Fibroblast of lung (primary cell): ENCODE measurements at regions not wholly inside any gene's neighbourhood (a gene's known extent, or its start where the extent isn't known, plus 50 kb on each side); places are given as distances from the start of the nearest gene placed in this dataset.

Experiments used
- DNase-seq, 2 donors: peaks; one replicate each; pipeline versions ENCODE4 v3.0.0 to v3.0.0-alpha.2; 2010; ENCODE audit warnings: low read depth in 2 of 2
- H2AFZ ChIP-seq: 2 replicates; pipeline ENCODE4 v1.5.1; 2012; ENCODE audit warnings: low read length, control low read depth, inconsistent platforms
- H3K27ac ChIP-seq: 2 replicates; pipeline ENCODE4 v1.5.1; 2011; ENCODE audit warnings: low read length, control low read depth; ENCODE audit not compliant: insufficient read depth
- H3K27me3 ChIP-seq: 2 replicates; pipeline ENCODE4 v1.5.1; 2011; ENCODE audit warnings: mild to moderate bottlenecking, low read length; ENCODE audit not compliant: control insufficient read depth, insufficient read depth
- H3K36me3 ChIP-seq: 2 replicates; pipeline ENCODE4 v1.5.1; 2011; ENCODE audit warnings: low read length; ENCODE audit not compliant: control insufficient read depth, insufficient read depth
- H3K4me1 ChIP-seq: 2 replicates; pipeline ENCODE4 v1.5.1; 2011; ENCODE audit warnings: low read length; ENCODE audit not compliant: control insufficient read depth, insufficient read depth; ENCODE audit errors: extremely low read depth
- H3K4me2 ChIP-seq: 2 replicates; pipeline ENCODE4 v1.5.1; 2011; ENCODE audit warnings: low read length, control low read depth; ENCODE audit not compliant: insufficient read depth; ENCODE audit errors: extremely low read depth
- H3K4me3 ChIP-seq, 4 experiments: fragments of 200-600 bp in 1 of 4; sonication (generic) in 1 of 4; replicated peaks in 1 of 4; 2 replicates each; pipeline ENCODE4 v1.5.1; 2011 to 2016; ENCODE audit warnings: low read length in 4 of 4, low read depth in 3 of 4, mild to moderate bottlenecking in 3 of 4, control low read depth in 2 of 4, inconsistent platforms in 1 of 4, mixed read lengths in 1 of 4; ENCODE audit not compliant: insufficient read depth in 1 of 4; ENCODE audit errors: control extremely low read depth in 1 of 4
- H3K79me2 ChIP-seq: 2 replicates; pipeline ENCODE4 v1.5.1; 2012; ENCODE audit warnings: mild to moderate bottlenecking, low read length, inconsistent platforms; ENCODE audit not compliant: control insufficient read depth, insufficient read depth
- H3K9ac ChIP-seq: 2 replicates; pipeline ENCODE4 v1.5.1; 2011; ENCODE audit warnings: mild to moderate bottlenecking, low read length, control low read depth; ENCODE audit not compliant: insufficient read depth
- H3K9me3 ChIP-seq: 2 replicates; pipeline ENCODE4 v1.5.1; 2012; ENCODE audit warnings: low read depth, low read length; ENCODE audit not compliant: control insufficient read depth, insufficient read depth
- H4K20me1 ChIP-seq: 2 replicates; pipeline ENCODE4 v1.5.1; 2011; ENCODE audit warnings: low read length; ENCODE audit not compliant: control insufficient read depth, insufficient read depth; ENCODE audit errors: extremely low read depth
- EZH2 ChIP-seq: IDR thresholded peaks from 2 replicates; pipeline ENCODE4 v1.5.1; 2012; ENCODE audit warnings: low read length, control low read depth, mild to moderate bottlenecking; ENCODE audit errors: missing control alignments
- TF ChIP-seq, protein P1 (sequence below), 2 donors: IDR thresholded peaks in 1 of 2; conservative IDR thresholded peaks in 1 of 2; 1 replicate in 1 of 2; 2 replicates in 1 of 2; pipeline ENCODE4 v1.5.1; 2011 to 2012; ENCODE audit warnings: low read length in 2 of 2, control low read depth in 1 of 2, inconsistent platforms in 1 of 2, low read depth in 1 of 2, mild to moderate bottlenecking in 1 of 2

DNA sequence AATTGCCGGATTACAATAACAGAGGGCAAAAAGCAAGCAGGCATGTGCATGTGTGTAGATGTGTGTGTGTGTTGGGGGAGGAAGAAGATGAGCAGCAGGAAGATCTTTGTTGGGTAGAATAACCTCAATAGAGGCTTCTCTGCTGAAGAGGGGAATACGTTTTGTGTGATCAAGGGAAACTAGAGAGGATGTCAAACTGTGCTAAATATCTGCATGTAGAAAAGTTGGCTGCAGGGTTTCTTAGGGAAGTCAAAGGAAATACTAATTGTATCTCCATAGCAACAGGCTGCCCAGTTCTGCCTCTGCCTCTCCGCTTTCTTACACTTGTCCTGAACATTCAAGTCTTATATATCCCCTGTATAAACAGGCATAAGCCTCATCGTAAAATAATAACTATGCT, 190.1 kb upstream of the RND3 start:
- Histone ChIP-seq H3K4me2 (no peak overlapping the region), H3K27me3 (no peaks in the 10 kb centered on the region), H2AFZ (no peak overlapping the region), H3K79me2 (no peaks in the 10 kb centered on the region), H3K4me1 (peaks cover 14% of the 10 kb centered on the region), H3K9me3 (no peaks in the 10 kb centered on the region), H3K27ac (no peak overlapping the region), H3K4me3 (no peak overlapping the region), H4K20me1 (no peaks in the 10 kb centered on the region), H3K9ac (no peak overlapping the region), H3K36me3 (no peaks in the 10 kb centered on the region)
- DNase-seq = no peak
- TF ChIP-seq, protein P1, sequence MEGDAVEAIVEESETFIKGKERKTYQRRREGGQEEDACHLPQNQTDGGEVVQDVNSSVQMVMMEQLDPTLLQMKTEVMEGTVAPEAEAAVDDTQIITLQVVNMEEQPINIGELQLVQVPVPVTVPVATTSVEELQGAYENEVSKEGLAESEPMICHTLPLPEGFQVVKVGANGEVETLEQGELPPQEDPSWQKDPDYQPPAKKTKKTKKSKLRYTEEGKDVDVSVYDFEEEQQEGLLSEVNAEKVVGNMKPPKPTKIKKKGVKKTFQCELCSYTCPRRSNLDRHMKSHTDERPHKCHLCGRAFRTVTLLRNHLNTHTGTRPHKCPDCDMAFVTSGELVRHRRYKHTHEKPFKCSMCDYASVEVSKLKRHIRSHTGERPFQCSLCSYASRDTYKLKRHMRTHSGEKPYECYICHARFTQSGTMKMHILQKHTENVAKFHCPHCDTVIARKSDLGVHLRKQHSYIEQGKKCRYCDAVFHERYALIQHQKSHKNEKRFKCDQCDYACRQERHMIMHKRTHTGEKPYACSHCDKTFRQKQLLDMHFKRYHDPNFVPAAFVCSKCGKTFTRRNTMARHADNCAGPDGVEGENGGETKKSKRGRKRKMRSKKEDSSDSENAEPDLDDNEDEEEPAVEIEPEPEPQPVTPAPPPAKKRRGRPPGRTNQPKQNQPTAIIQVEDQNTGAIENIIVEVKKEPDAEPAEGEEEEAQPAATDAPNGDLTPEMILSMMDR (conservative IDR thresholded peaks at IDR 0.05 in 1 of 2, IDR thresholded peaks at IDR 0.05 in 1 of 2; ENCODE audit: low read depth in 1 of 2, low read length in 2 of 2) = no peak
- no peak for TF ChIP-seq EZH2

DNA sequence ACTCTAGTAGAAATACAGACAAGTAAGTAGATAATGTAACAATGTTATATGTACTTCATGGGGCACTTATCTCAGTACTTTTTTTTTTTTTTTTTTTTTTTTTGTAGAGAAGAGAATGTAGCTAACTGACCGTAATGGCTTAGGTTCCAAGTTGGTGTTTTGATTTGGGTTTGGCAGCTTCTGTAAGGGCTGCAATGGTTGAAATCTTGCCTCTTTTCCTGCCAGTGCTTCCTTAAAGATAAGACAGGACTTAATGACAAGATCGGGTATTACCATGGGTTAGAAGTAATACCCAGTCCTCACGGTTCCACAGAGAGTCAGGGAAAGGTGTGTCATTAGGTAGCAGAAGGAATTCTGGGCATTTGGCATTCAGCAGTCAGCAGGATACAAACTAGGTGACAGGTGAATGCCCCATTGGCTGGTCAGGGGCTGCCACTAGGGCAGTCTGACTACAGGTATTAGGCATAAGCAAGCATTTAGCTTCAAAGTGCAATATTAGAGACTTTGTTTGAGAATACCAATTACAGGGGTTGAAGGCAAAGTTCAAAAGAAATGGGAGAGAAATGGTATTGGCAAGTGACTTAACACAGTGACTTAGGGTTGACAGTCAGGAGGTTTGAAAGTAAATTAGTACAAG, 189.4 kb upstream of the RND3 start:
- Histone ChIP-seq H4K20me1 (no peaks in the 10 kb centered on the region), H3K9me3 (no peaks in the 10 kb centered on the region), H2AFZ (no peak overlapping the region), H3K4me2 (no peak overlapping the region), H3K27me3 (no peaks in the 10 kb centered on the region), H3K79me2 (no peaks in the 10 kb centered on the region), H3K4me1 (peaks cover 9% of the 10 kb centered on the region), H3K27ac (no peak overlapping the region), H3K9ac (no peak overlapping the region), H3K4me3 (no peak overlapping the region), H3K36me3 (no peaks in the 10 kb centered on the region)
- DNase-seq = no peak
- TF ChIP-seq, protein P1 (conservative IDR thresholded peaks at IDR 0.05 in 1 of 2, IDR thresholded peaks at IDR 0.05 in 1 of 2; ENCODE audit: low read depth in 1 of 2, low read length in 2 of 2) = no peak
- no peak for TF ChIP-seq EZH2

DNA sequence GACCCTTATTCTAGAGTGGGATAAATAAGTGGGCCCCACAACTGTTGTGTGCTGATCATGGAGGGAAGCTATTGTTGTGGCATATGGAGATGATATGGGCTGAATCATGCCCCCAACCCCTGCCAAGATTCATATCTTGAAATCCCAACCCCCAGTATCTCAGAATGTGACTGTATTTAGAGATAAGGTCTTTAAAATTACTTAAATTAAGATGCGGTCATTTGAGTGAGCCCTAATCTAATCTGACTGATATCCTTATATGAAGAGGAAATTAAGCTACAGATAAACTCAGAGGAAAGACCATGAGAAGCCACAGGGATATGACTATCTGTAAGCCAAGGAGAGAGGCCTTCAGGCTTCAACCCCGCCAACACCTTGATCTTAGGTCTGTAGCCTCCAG, 188.3 kb upstream of the RND3 start:
- no peaks in the 10 kb centered on the region for H3K79me2 ChIP-seq
- no peak overlapping the region for H3K4me3 ChIP-seq
- no peaks in the 10 kb centered on the region for H3K36me3 ChIP-seq
- TF ChIP-seq EZH2 = no peak
- TF ChIP-seq, protein P1 (conservative IDR thresholded peaks at IDR 0.05 in 1 of 2, IDR thresholded peaks at IDR 0.05 in 1 of 2; ENCODE audit: low read depth in 1 of 2, low read length in 2 of 2) = no peak
- no peak overlapping the region for H3K4me2 ChIP-seq
- H3K4me1 ChIP-seq = peaks cover 5% of the 10 kb centered on the region
- H3K27ac ChIP-seq = no peak overlapping the region
- no peaks in the 10 kb centered on the region for H3K9me3 ChIP-seq
- peak in 1 of 2 donors; percentile 24 for DNase-seq
- H3K9ac ChIP-seq = no peak overlapping the region
- no peaks in the 10 kb centered on the region for H3K27me3 ChIP-seq
- H2AFZ ChIP-seq = no peak overlapping the region
- H4K20me1 ChIP-seq = no peaks in the 10 kb centered on the region
